DND-41 (cell line): ENCODE measurements at regions not wholly inside any gene's neighbourhood (a gene's known extent, or its start where the extent isn't known, plus 50 kb on each side); places are given as distances from the start of the nearest gene placed in this dataset.

Experiments used
- ATAC-seq: fragments of 200-7000 bp; cut with Tn5 transposase; 3 replicates; pipeline ENCODE4 v1.9.1; 2021; ENCODE audit warnings: low read depth; ENCODE audit not compliant: insufficient read depth
- DNase-seq: peaks from one replicate; pipeline ENCODE4 v3.0.0-alpha.2; 2020
- H2AFZ ChIP-seq: 2 replicates; pipeline ENCODE4 v1.6.0; 2012; ENCODE audit warnings: low read depth, low read length
- H3K27ac ChIP-seq: 2 replicates; pipeline ENCODE4 v1.5.1; 2012; ENCODE audit warnings: low read length, inconsistent platforms
- H3K27me3 ChIP-seq: fragments of 200-600 bp; sonication (generic); 2 replicates; pipeline ENCODE4 v1.6.0; 2012; ENCODE audit warnings: low read length, mild to moderate bottlenecking, inconsistent platforms; ENCODE audit not compliant: insufficient read depth, poor library complexity
- H3K36me3 ChIP-seq: 2 replicates; pipeline ENCODE4 v1.5.1; 2012; ENCODE audit warnings: low read length, inconsistent platforms; ENCODE audit not compliant: insufficient read depth
- H3K4me1 ChIP-seq: 2 replicates; pipeline ENCODE4 v1.5.1; 2012; ENCODE audit warnings: mild to moderate bottlenecking, low read length; ENCODE audit not compliant: insufficient read depth
- H3K4me2 ChIP-seq: 2 replicates; pipeline ENCODE4 v1.6.0; 2012; ENCODE audit warnings: mild to moderate bottlenecking, moderate library complexity, low read length, inconsistent platforms; ENCODE audit not compliant: insufficient read depth
- H3K4me3 ChIP-seq, 2 experiments: fragments of 200-600 bp in 1 of 2; shearing (Covaris generic) in 1 of 2; 2 replicates each; pipeline ENCODE4 v1.5.1; 2012 to 2016; ENCODE audit warnings: inconsistent platforms in 2 of 2, low read length in 2 of 2, mild to moderate bottlenecking in 2 of 2, low read depth in 1 of 2, moderate library complexity in 1 of 2
- H3K79me2 ChIP-seq: 2 replicates; pipeline ENCODE4 v1.6.0; 2012; ENCODE audit warnings: low read length, inconsistent platforms; ENCODE audit not compliant: insufficient read depth
- H3K9ac ChIP-seq: 2 replicates; pipeline ENCODE4 v1.6.0; 2012; ENCODE audit warnings: low read depth, mild to moderate bottlenecking, inconsistent platforms, low read length, moderate library complexity
- H3K9me3 ChIP-seq: 2 replicates; pipeline ENCODE4 v1.5.1; 2012; ENCODE audit warnings: low read length, moderate library complexity, mild to moderate bottlenecking, inconsistent platforms; ENCODE audit not compliant: insufficient read depth, severe bottlenecking
- H4K20me1 ChIP-seq: 2 replicates; pipeline ENCODE4 v1.6.0; 2012; ENCODE audit warnings: low read length; ENCODE audit not compliant: insufficient read depth
- EZH2 ChIP-seq: IDR thresholded peaks from 3 replicates; pipeline ENCODE4 v1.6.1; 2012; ENCODE audit warnings: borderline replicate concordance, low read depth, mild to moderate bottlenecking, moderate library complexity, low read length, inconsistent platforms; ENCODE audit not compliant: severe bottlenecking
- TF ChIP-seq, protein P1 (sequence below): IDR thresholded peaks from 2 replicates; pipeline ENCODE4 v1.5.1; 2012; ENCODE audit warnings: borderline replicate concordance, low read length, moderate library complexity, mild to moderate bottlenecking; ENCODE audit not compliant: poor library complexity, severe bottlenecking; ENCODE audit errors: extremely low read depth

DNA sequence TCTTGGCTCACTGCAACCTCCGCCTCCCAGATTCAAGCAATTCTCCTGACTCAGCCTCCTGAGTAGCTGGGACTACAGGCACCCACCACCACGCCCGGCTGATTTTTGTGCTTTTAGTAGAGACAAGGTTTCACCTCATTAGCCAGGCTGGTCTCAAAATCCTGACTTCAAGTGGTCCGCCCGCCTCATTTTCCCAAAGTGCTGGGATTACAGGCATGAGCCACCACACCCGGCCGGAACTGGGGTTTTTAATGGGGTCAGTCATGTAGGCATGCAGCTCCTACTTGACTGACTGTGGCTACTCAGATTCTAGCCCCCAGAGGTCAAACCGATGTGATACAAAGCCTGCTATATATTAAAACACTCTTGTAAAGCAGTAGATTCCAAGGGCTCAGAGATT, 631.7 kb downstream of the MAT2B start:
- H3K9me3 ChIP-seq = no peaks in the 10 kb centered on the region
- DNase-seq (no peak), ATAC-seq (no peak)
- no peaks in the 10 kb centered on the region for H4K20me1 ChIP-seq
- no peak overlapping the region for H3K9ac ChIP-seq
- H3K27ac ChIP-seq = no peak overlapping the region
- no peak overlapping the region for H2AFZ ChIP-seq
- no peak overlapping the region for H3K4me3 ChIP-seq
- no peak for TF ChIP-seq EZH2
- TF ChIP-seq, protein P1, sequence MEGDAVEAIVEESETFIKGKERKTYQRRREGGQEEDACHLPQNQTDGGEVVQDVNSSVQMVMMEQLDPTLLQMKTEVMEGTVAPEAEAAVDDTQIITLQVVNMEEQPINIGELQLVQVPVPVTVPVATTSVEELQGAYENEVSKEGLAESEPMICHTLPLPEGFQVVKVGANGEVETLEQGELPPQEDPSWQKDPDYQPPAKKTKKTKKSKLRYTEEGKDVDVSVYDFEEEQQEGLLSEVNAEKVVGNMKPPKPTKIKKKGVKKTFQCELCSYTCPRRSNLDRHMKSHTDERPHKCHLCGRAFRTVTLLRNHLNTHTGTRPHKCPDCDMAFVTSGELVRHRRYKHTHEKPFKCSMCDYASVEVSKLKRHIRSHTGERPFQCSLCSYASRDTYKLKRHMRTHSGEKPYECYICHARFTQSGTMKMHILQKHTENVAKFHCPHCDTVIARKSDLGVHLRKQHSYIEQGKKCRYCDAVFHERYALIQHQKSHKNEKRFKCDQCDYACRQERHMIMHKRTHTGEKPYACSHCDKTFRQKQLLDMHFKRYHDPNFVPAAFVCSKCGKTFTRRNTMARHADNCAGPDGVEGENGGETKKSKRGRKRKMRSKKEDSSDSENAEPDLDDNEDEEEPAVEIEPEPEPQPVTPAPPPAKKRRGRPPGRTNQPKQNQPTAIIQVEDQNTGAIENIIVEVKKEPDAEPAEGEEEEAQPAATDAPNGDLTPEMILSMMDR = no peak
- no peaks in the 10 kb centered on the region for H3K4me1 ChIP-seq
- H3K36me3 ChIP-seq = no peaks in the 10 kb centered on the region
- H3K79me2 ChIP-seq = no peaks in the 10 kb centered on the region
- H3K4me2 ChIP-seq = no peak overlapping the region
- no peaks in the 10 kb centered on the region for H3K27me3 ChIP-seq

DNA sequence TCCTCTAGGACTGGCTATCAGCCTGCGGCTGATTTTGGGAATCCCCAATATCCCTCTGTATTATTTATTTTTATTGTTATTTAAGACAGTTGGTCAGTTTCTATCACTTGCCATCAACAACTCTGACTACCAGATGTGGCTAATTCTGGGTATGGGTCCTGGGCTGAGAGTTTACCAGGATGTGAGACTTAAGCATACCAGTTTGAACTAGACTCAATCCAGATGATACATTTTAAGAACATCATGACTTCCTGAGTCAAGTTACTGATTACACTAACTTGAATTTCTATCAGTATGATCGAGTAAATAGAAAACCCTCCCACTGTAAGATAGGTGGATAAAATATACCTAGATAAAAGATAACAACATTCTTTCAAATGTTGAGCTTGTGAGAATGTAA, 634.0 kb downstream of the MAT2B start:
- H3K27ac ChIP-seq = no peak overlapping the region
- DNase-seq (no peak), ATAC-seq (no peak)
- no peaks in the 10 kb centered on the region for H3K79me2 ChIP-seq
- no peak overlapping the region for H3K9ac ChIP-seq
- H3K4me2 ChIP-seq = no peak overlapping the region
- no peaks in the 10 kb centered on the region for H3K4me1 ChIP-seq
- no peaks in the 10 kb centered on the region for H3K27me3 ChIP-seq
- no peaks in the 10 kb centered on the region for H3K36me3 ChIP-seq
- no peak overlapping the region for H2AFZ ChIP-seq
- H3K4me3 ChIP-seq = no peak overlapping the region
- no peak for TF ChIP-seq EZH2
- TF ChIP-seq, protein P1 = no peak
- no peaks in the 10 kb centered on the region for H4K20me1 ChIP-seq
- no peaks in the 10 kb centered on the region for H3K9me3 ChIP-seq

DNA sequence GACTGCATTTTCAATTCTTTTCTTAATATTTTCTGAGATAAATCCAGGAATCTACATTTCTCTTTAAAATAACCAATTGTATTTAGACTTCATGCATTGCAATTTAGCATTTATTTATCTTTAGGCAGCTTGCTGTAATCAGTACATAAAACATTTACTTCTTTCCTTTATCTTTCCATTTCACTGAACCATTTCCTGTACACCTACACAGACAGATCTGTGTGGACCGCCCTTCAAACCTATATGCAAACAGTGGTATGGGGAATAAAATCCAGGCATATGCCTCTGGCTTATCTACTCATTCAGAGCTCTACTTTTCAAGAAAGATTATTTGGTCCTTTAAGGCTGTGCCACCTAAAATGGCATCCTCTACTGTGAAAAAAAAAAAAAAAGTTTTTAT, 640.0 kb downstream of the MAT2B start:
- Histone ChIP-seq H3K9me3 (no peaks in the 10 kb centered on the region), H3K4me1 (no peaks in the 10 kb centered on the region), H3K4me2 (no peak overlapping the region), H2AFZ (no peak overlapping the region), H3K27ac (no peak overlapping the region), H3K27me3 (no peaks in the 10 kb centered on the region), H3K4me3 (no peak overlapping the region), H4K20me1 (no peaks in the 10 kb centered on the region), H3K9ac (no peak overlapping the region), H3K79me2 (no peaks in the 10 kb centered on the region), H3K36me3 (no peaks in the 10 kb centered on the region)
- ATAC-seq = no peak
- no peak for DNase-seq
- TF ChIP-seq, protein P1 = no peak

DNA sequence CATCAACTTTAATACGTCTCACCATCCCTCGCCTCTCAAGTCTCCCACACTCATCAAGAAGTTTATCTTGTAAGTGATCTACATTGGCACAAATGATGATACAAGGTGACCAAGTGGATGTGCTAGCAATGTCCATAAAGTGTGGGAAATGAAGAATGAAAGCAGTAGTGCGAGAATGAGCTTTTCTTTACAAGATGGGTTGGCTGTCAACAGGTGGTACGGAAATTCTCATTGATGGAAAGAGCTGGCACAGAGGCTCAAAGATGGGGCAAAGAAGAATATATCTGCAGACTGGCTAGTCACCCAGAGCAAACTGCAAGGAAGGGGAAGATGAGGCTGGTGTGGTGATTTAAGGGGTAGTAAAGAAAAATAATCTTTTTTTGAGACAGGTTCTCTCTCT, 640.8 kb downstream of the MAT2B start:
- TF ChIP-seq, protein P1 = no peak
- no peak for TF ChIP-seq EZH2
- no peak for DNase-seq

More for the DNA sequence above, 640.8 kb downstream of the MAT2B start:
- no peaks in the 10 kb centered on the region for H3K79me2 ChIP-seq
- no peak for ATAC-seq
- no peaks in the 10 kb centered on the region for H3K36me3 ChIP-seq
- H3K27me3 ChIP-seq = no peaks in the 10 kb centered on the region
- H3K4me2 ChIP-seq = no peak overlapping the region
- no peaks in the 10 kb centered on the region for H4K20me1 ChIP-seq
- no peak overlapping the region for H3K4me3 ChIP-seq
- H3K9me3 ChIP-seq = no peaks in the 10 kb centered on the region
- no peak overlapping the region for H2AFZ ChIP-seq
- no peaks in the 10 kb centered on the region for H3K4me1 ChIP-seq
- no peak overlapping the region for H3K9ac ChIP-seq
- no peak overlapping the region for H3K27ac ChIP-seq
